ENCODE measurements at regions not wholly inside any gene's neighbourhood (a gene's known extent, or its start where the extent isn't known, plus 50 kb on each side); places are given as distances from the start of the nearest gene placed in this dataset.

DNA sequence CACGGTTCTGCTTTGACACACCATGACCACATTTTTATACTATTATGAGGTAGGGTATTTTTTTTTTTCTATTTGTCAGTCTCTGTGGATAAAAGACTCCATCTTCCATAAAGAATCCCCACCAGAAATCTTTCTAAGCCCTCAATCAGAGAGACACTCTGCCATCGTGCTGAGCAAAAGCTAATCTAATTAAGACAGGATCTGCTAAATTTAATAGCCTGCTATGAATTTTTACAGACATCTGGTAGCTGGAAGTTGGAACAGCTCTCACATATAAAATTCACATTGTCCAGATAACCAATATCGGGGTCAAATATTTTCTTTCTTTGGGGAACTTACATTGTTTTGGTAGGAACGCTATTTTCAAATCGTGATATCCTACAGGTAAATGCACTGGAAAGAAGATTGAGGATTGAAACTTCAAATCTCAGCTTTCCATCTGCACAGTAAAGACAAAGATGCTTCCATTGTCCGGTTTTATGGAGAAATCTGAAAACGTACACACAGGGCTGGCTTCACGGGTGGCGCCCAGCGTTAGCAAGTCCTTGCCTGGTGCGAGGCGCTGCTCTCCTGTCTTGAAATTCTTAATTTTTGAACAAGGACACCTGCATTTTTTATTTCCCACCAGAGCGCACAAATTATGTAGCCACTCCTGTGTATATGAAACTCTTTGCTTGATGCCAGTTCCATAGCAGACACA is 573.8 kb upstream of the NOX3 start:
- peaks cover 7 to 8% of the 10 kb centered on the region in 2 donors for H3K9me3 ChIP-seq (ENCODE audit: control insufficient read depth in 1 of 2, low read length in 2 of 2)
- no peaks in the 10 kb centered on the region for H3K4me1 ChIP-seq (ENCODE audit: control insufficient read depth in 1 of 2, insufficient read depth in 2 of 2, low read length in 2 of 2)
- no peak overlapping the region for H3K9ac ChIP-seq (ENCODE audit: low read depth in 1 of 2, low read length in 2 of 2)
- no peak overlapping the region for H3K4me3 ChIP-seq (ENCODE audit: low read depth in 1 of 2, low read length in 2 of 2)
- H3K27ac ChIP-seq (ENCODE audit: low read depth, low read length): no peak overlapping the region
- H3K36me3 ChIP-seq (ENCODE audit: control insufficient read depth in 1 of 2, insufficient read depth in 2 of 2, low read length in 2 of 2): no peaks in the 10 kb centered on the region
- H3K27me3 ChIP-seq (ENCODE audit: control insufficient read depth in 1 of 2, insufficient read depth in 2 of 2, low read length in 2 of 2): no peaks in the 10 kb centered on the region

GRCh38 chr6:156028335-156029131 is 572.9 kb upstream of the NOX3 start:
- H3K27me3 ChIP-seq (ENCODE audit: control insufficient read depth in 1 of 2, insufficient read depth in 2 of 2, low read length in 2 of 2): no peaks in the 10 kb centered on the region
- H3K27ac ChIP-seq (ENCODE audit: low read depth, low read length): no peak overlapping the region
- H3K4me3 ChIP-seq (ENCODE audit: low read depth in 1 of 2, low read length in 2 of 2): no peak overlapping the region
- H3K9ac ChIP-seq (ENCODE audit: low read depth in 1 of 2, low read length in 2 of 2): no peak overlapping the region
- peaks cover 7 to 9% of the 10 kb centered on the region in 2 donors for H3K9me3 ChIP-seq (ENCODE audit: control insufficient read depth in 1 of 2, low read length in 2 of 2)
- no peaks in the 10 kb centered on the region for H3K36me3 ChIP-seq (ENCODE audit: control insufficient read depth in 1 of 2, insufficient read depth in 2 of 2, low read length in 2 of 2)
- H3K4me1 ChIP-seq (ENCODE audit: control insufficient read depth in 1 of 2, insufficient read depth in 2 of 2, low read length in 2 of 2): no peaks in the 10 kb centered on the region

- Histone ChIP-seq H3K9me3 (ENCODE audit: control insufficient read depth in 1 of 2, low read length in 2 of 2) (peaks cover 7 to 9% of the 10 kb centered on the region in 2 donors), H3K27ac (ENCODE audit: low read depth, low read length) (no peak overlapping the region), H3K9ac (ENCODE audit: low read depth in 1 of 2, low read length in 2 of 2) (no peak overlapping the region), H3K4me3 (ENCODE audit: low read depth in 1 of 2, low read length in 2 of 2) (no peak overlapping the region), H3K27me3 (ENCODE audit: control insufficient read depth in 1 of 2, insufficient read depth in 2 of 2, low read length in 2 of 2) (no peaks in the 10 kb centered on the region), H3K36me3 (ENCODE audit: control insufficient read depth in 1 of 2, insufficient read depth in 2 of 2, low read length in 2 of 2) (no peaks in the 10 kb centered on the region), H3K4me1 (ENCODE audit: control insufficient read depth in 1 of 2, insufficient read depth in 2 of 2, low read length in 2 of 2) (no peaks in the 10 kb centered on the region)
Observed at GRCh38 chr6:156027248-156027626, 571.6 kb upstream of the NOX3 start.

GRCh38 chr6:156026486-156027247 is 571.0 kb upstream of the NOX3 start:
- no peak overlapping the region for H3K9ac ChIP-seq (ENCODE audit: low read depth in 1 of 2, low read length in 2 of 2)
- H3K36me3 ChIP-seq (ENCODE audit: control insufficient read depth in 1 of 2, insufficient read depth in 2 of 2, low read length in 2 of 2): no peaks in the 10 kb centered on the region
- no peak overlapping the region for H3K4me3 ChIP-seq (ENCODE audit: low read depth in 1 of 2, low read length in 2 of 2)
- no peaks in the 10 kb centered on the region for H3K27me3 ChIP-seq (ENCODE audit: control insufficient read depth in 1 of 2, insufficient read depth in 2 of 2, low read length in 2 of 2)
- H3K27ac ChIP-seq (ENCODE audit: low read depth, low read length): no peak overlapping the region
- H3K9me3 ChIP-seq (ENCODE audit: control insufficient read depth in 1 of 2, low read length in 2 of 2): peaks cover 7 to 9% of the 10 kb centered on the region in 2 donors
- no peaks in the 10 kb centered on the region for H3K4me1 ChIP-seq (ENCODE audit: control insufficient read depth in 1 of 2, insufficient read depth in 2 of 2, low read length in 2 of 2)

- Histone ChIP-seq H3K27me3 (ENCODE audit: control insufficient read depth in 1 of 2, insufficient read depth in 2 of 2, low read length in 2 of 2) (no peaks in the 10 kb centered on the region), H3K4me3 (ENCODE audit: low read depth in 1 of 2, low read length in 2 of 2) (no peak overlapping the region), H3K9me3 (ENCODE audit: control insufficient read depth in 1 of 2, low read length in 2 of 2) (peaks cover 7 to 9% of the 10 kb centered on the region in 2 donors), H3K36me3 (ENCODE audit: control insufficient read depth in 1 of 2, insufficient read depth in 2 of 2, low read length in 2 of 2) (no peaks in the 10 kb centered on the region), H3K4me1 (ENCODE audit: control insufficient read depth in 1 of 2, insufficient read depth in 2 of 2, low read length in 2 of 2) (no peaks in the 10 kb centered on the region), H3K27ac (ENCODE audit: low read depth, low read length) (no peak overlapping the region), H3K9ac (ENCODE audit: low read depth in 1 of 2, low read length in 2 of 2) (no peak overlapping the region)
Observed at GRCh38 chr6:156024339-156024738, 568.7 kb upstream of the NOX3 start.

GRCh38 chr6:156021746-156022396 is 566.2 kb upstream of the NOX3 start:
- no peak overlapping the region for H3K4me3 ChIP-seq (ENCODE audit: low read depth in 1 of 2, low read length in 2 of 2)
- H3K36me3 ChIP-seq (ENCODE audit: control insufficient read depth in 1 of 2, insufficient read depth in 2 of 2, low read length in 2 of 2): no peaks in the 10 kb centered on the region
- H3K9me3 ChIP-seq (ENCODE audit: control insufficient read depth in 1 of 2, low read length in 2 of 2): peaks cover 7 to 9% of the 10 kb centered on the region in 2 donors
- no peak overlapping the region for H3K9ac ChIP-seq (ENCODE audit: low read depth in 1 of 2, low read length in 2 of 2)
- no peaks in the 10 kb centered on the region for H3K4me1 ChIP-seq (ENCODE audit: control insufficient read depth in 1 of 2, insufficient read depth in 2 of 2, low read length in 2 of 2)
- no peak overlapping the region for H3K27ac ChIP-seq (ENCODE audit: low read depth, low read length)
- H3K27me3 ChIP-seq (ENCODE audit: control insufficient read depth in 1 of 2, insufficient read depth in 2 of 2, low read length in 2 of 2): no peaks in the 10 kb centered on the region

DNA sequence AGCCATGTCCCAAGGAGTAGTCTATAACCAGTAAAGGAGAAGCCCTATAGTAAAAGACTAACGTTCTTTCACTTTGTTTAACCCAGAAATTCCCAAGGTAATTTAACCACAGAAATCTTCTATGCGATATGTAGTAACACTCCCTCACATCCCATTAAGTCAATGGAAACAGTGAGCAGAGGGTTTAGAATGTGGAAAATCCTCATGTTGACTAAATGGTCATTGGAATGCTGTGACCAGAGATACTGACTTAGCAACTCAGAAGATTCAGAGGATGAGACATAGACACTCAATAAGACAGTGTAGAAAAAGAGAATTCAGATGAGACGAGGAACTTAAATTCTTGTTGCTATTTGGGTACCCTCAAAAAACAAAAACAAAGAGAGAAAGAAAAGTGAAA is 562.2 kb upstream of the NOX3 start:
- Histone ChIP-seq H3K27me3 (ENCODE audit: control insufficient read depth in 1 of 2, insufficient read depth in 2 of 2, low read length in 2 of 2) (no peaks in the 10 kb centered on the region), H3K36me3 (ENCODE audit: control insufficient read depth in 1 of 2, insufficient read depth in 2 of 2, low read length in 2 of 2) (no peaks in the 10 kb centered on the region), H3K4me1 (ENCODE audit: control insufficient read depth in 1 of 2, insufficient read depth in 2 of 2, low read length in 2 of 2) (no peaks in the 10 kb centered on the region), H3K9me3 (ENCODE audit: control insufficient read depth in 1 of 2, low read length in 2 of 2) (no peaks in the 10 kb centered on the region), H3K4me3 (ENCODE audit: low read depth in 1 of 2, low read length in 2 of 2) (no peak overlapping the region), H3K27ac (ENCODE audit: low read depth, low read length) (no peak overlapping the region), H3K9ac (ENCODE audit: low read depth in 1 of 2, low read length in 2 of 2) (no peak overlapping the region)

- no peak overlapping the region for H3K27ac ChIP-seq (ENCODE audit: low read depth, low read length)
- H3K4me1 ChIP-seq (ENCODE audit: control insufficient read depth in 1 of 2, insufficient read depth in 2 of 2, low read length in 2 of 2): no peaks in the 10 kb centered on the region
- H3K36me3 ChIP-seq (ENCODE audit: control insufficient read depth in 1 of 2, insufficient read depth in 2 of 2, low read length in 2 of 2): no peaks in the 10 kb centered on the region
- no peaks in the 10 kb centered on the region for H3K9me3 ChIP-seq (ENCODE audit: control insufficient read depth in 1 of 2, low read length in 2 of 2)
- H3K4me3 ChIP-seq (ENCODE audit: low read depth in 1 of 2, low read length in 2 of 2): no peak overlapping the region
- no peaks in the 10 kb centered on the region for H3K27me3 ChIP-seq (ENCODE audit: control insufficient read depth in 1 of 2, insufficient read depth in 2 of 2, low read length in 2 of 2)
- no peak overlapping the region for H3K9ac ChIP-seq (ENCODE audit: low read depth in 1 of 2, low read length in 2 of 2)
Observed at GRCh38 chr6:156016186-156016976, 560.7 kb upstream of the NOX3 start.

DNA sequence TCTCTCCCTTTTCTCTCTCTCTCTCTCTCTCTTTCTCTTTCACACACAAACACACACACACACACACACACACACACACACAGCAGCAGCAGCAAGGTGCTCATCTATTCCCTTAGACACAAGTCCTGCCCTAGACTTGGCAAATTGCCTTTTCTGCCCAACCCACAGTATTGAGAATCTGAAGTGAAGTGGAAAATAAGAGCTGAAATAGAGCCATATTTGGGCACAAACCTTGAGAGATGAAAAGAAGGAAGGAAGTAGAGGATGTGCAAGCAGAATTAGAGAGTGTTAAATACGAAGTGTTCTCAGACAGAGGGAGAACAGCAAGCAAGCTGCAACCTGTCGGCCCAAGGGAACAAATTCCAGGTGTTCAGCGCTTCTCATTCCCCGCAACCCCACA is 557.5 kb upstream of the NOX3 start:
- Histone ChIP-seq H3K4me1 (ENCODE audit: control insufficient read depth in 1 of 2, insufficient read depth in 2 of 2, low read length in 2 of 2) (no peaks in the 10 kb centered on the region), H3K27ac (ENCODE audit: low read depth, low read length) (no peak overlapping the region), H3K36me3 (ENCODE audit: control insufficient read depth in 1 of 2, insufficient read depth in 2 of 2, low read length in 2 of 2) (no peaks in the 10 kb centered on the region)

More for the DNA sequence above, 557.5 kb upstream of the NOX3 start:
- Histone ChIP-seq H3K9ac (ENCODE audit: low read depth in 1 of 2, low read length in 2 of 2) (no peak overlapping the region), H3K27me3 (ENCODE audit: control insufficient read depth in 1 of 2, insufficient read depth in 2 of 2, low read length in 2 of 2) (no peaks in the 10 kb centered on the region), H3K9me3 (ENCODE audit: control insufficient read depth in 1 of 2, low read length in 2 of 2) (no peaks in the 10 kb centered on the region), H3K4me3 (ENCODE audit: low read depth in 1 of 2, low read length in 2 of 2) (no peak overlapping the region)

All from duodenal mucosa (tissue), 2 donors.